ENCODE measurements at regions not wholly inside any gene's neighbourhood (a gene's known extent, or its start where the extent isn't known, plus 50 kb on each side); places are given as distances from the start of the nearest gene placed in this dataset.
"Not testable (repeated sequence)": the region's sequence is repeated elsewhere in the genome, so short reads cannot be mapped to it uniquely, and the experiment has no call there.

- peak; percentile 27 for FAIRE-seq
Measured at GRCh38 chr10:3887404-3887803, 102.4 kb upstream of the KLF6 start.

- FAIRE-seq: peak; percentile 80
Measured at GRCh38 chr10:3886641-3887251, 101.7 kb upstream of the KLF6 start.

- no peak for FAIRE-seq
Measured at GRCh38 chr10:3886191-3886590, 101.2 kb upstream of the KLF6 start.

GRCh38 chr10:3882855-3883254 is 97.8 kb upstream of the KLF6 start:
- FAIRE-seq: no peak

GRCh38 chr10:3881622-3882021 is 96.6 kb upstream of the KLF6 start:
- FAIRE-seq: no peak

- FAIRE-seq: no peak
Measured at GRCh38 chr10:3879073-3879472, 94.1 kb upstream of the KLF6 start.

- no peak for FAIRE-seq
Measured at GRCh38 chr10:3877211-3878000, 92.4 kb upstream of the KLF6 start.

GRCh38 chr10:3876350-3876962 is 91.4 kb upstream of the KLF6 start:
- FAIRE-seq: no peak

GRCh38 chr10:3875842-3876235 is 90.8 kb upstream of the KLF6 start:
- no peak for FAIRE-seq

- FAIRE-seq: no peak
Measured at GRCh38 chr10:3874990-3875841, 90.2 kb upstream of the KLF6 start.

- FAIRE-seq: not testable (repeated sequence)
Measured at GRCh38 chr10:3874610-3874989, 89.6 kb upstream of the KLF6 start.

- no peak for FAIRE-seq
Measured at GRCh38 chr10:3873728-3874461, 88.9 kb upstream of the KLF6 start.

GRCh38 chr10:3872712-3873329 is 87.8 kb upstream of the KLF6 start:
- no peak for FAIRE-seq

GRCh38 chr10:3871424-3871996 is 86.5 kb upstream of the KLF6 start:
- no peak for FAIRE-seq

GRCh38 chr10:3869036-3869435 is 84.0 kb upstream of the KLF6 start:
- FAIRE-seq: no peak

- no peak for FAIRE-seq
Measured at GRCh38 chr10:3868271-3868664, 83.3 kb upstream of the KLF6 start.

GRCh38 chr10:3867454-3868270 is 82.7 kb upstream of the KLF6 start:
- FAIRE-seq: no peak

GRCh38 chr10:3866332-3866731 is 81.3 kb upstream of the KLF6 start:
- no peak for FAIRE-seq

GRCh38 chr10:3865565-3865964 is 80.6 kb upstream of the KLF6 start:
- FAIRE-seq: no peak

GRCh38 chr10:3861795-3862194 is 76.8 kb upstream of the KLF6 start:
- FAIRE-seq: no peak

Data from G401.6 (cell line).